ENCODE measurements at regions not wholly inside any gene's neighbourhood (a gene's known extent, or its start where the extent isn't known, plus 50 kb on each side); places are given as distances from the start of the nearest gene placed in this dataset.
"Not testable (repeated sequence)": the region's sequence is repeated elsewhere in the genome, so short reads cannot be mapped to it uniquely, and the experiment has no call there.

- no peaks in the 10 kb centered on the region for H3K4me1 Mint-ChIP-seq (ENCODE audit: low read depth)
- H3K27me3 Mint-ChIP-seq, result no peaks in the 10 kb centered on the region
- no peak overlapping the region for H3K4me3 Mint-ChIP-seq
- no peak overlapping the region for H3K27ac Mint-ChIP-seq
- no peaks in the 10 kb centered on the region for H3K36me3 Mint-ChIP-seq (ENCODE audit: low read depth)
- peaks cover 47% of the 10 kb centered on the region for H3K9me3 Mint-ChIP-seq
These were observed 238.6 kb downstream of the TRIML1 start for GRCh38 chr4:188377816-188378215.

- Mint-ChIP-seq H3K36me3 (ENCODE audit: low read depth) (no peaks in the 10 kb centered on the region), H3K4me3 (no peak overlapping the region), H3K27ac (no peak overlapping the region), H3K4me1 (ENCODE audit: low read depth) (no peaks in the 10 kb centered on the region), H3K9me3 (peaks cover 26% of the 10 kb centered on the region), H3K27me3 (no peaks in the 10 kb centered on the region)
These were observed 243.9 kb downstream of the TRIML1 start for GRCh38 chr4:188383180-188383579.

- H3K4me3 Mint-ChIP-seq, result no peak overlapping the region
- no peaks in the 10 kb centered on the region for H3K4me1 Mint-ChIP-seq (ENCODE audit: low read depth)
- peaks cover 19% of the 10 kb centered on the region for H3K9me3 Mint-ChIP-seq
- no peaks in the 10 kb centered on the region for H3K27me3 Mint-ChIP-seq
- H3K36me3 Mint-ChIP-seq (ENCODE audit: low read depth), result no peaks in the 10 kb centered on the region
- no peak overlapping the region for H3K27ac Mint-ChIP-seq
These were observed 248.0 kb downstream of the TRIML1 start for GRCh38 chr4:188387179-188387791.

- H3K27me3 Mint-ChIP-seq; H3K27ac Mint-ChIP-seq; H3K4me1 Mint-ChIP-seq (ENCODE audit: low read depth); H3K36me3 Mint-ChIP-seq (ENCODE audit: low read depth); H3K4me3 Mint-ChIP-seq: not testable (repeated sequence)
- H3K9me3 Mint-ChIP-seq, result peaks cover 11% of the 10 kb centered on the region
These were observed 252.1 kb downstream of the TRIML1 start for GRCh38 chr4:188391349-188391748.

GRCh38 chr4:188396037-188396436 is 256.8 kb downstream of the TRIML1 start:
- no peaks in the 10 kb centered on the region for H3K27me3 Mint-ChIP-seq
- no peaks in the 10 kb centered on the region for H3K36me3 Mint-ChIP-seq (ENCODE audit: low read depth)
- H3K27ac Mint-ChIP-seq, result no peak overlapping the region
- H3K9me3 Mint-ChIP-seq, result peaks cover 4% of the 10 kb centered on the region
- no peaks in the 10 kb centered on the region for H3K4me1 Mint-ChIP-seq (ENCODE audit: low read depth)
- H3K4me3 Mint-ChIP-seq, result no peak overlapping the region

GRCh38 chr4:188399834-188400233 is 260.6 kb downstream of the TRIML1 start:
- Mint-ChIP-seq H3K27me3 (no peaks in the 10 kb centered on the region), H3K4me3 (no peak overlapping the region)

GRCh38 chr4:188400451-188400850 is 261.2 kb downstream of the TRIML1 start:
- H3K27me3 Mint-ChIP-seq, result no peaks in the 10 kb centered on the region
- H3K9me3 Mint-ChIP-seq, result peaks cover 6% of the 10 kb centered on the region
- H3K27ac Mint-ChIP-seq, result no peak overlapping the region
- no peak overlapping the region for H3K4me3 Mint-ChIP-seq
- H3K36me3 Mint-ChIP-seq (ENCODE audit: low read depth), result no peaks in the 10 kb centered on the region
- H3K4me1 Mint-ChIP-seq (ENCODE audit: low read depth), result no peaks in the 10 kb centered on the region

More at GRCh38 chr4:188399834-188400233, 260.6 kb downstream of the TRIML1 start:
- H3K4me1 Mint-ChIP-seq (ENCODE audit: low read depth), result no peaks in the 10 kb centered on the region
- H3K27ac Mint-ChIP-seq, result no peak overlapping the region
- H3K36me3 Mint-ChIP-seq (ENCODE audit: low read depth), result no peaks in the 10 kb centered on the region
- peaks cover 5% of the 10 kb centered on the region for H3K9me3 Mint-ChIP-seq

GRCh38 chr4:188403272-188403671 is 264.0 kb downstream of the TRIML1 start:
- Mint-ChIP-seq H3K4me3 (no peak overlapping the region), H3K4me1 (ENCODE audit: low read depth) (no peaks in the 10 kb centered on the region), H3K36me3 (ENCODE audit: low read depth) (no peaks in the 10 kb centered on the region), H3K9me3 (peaks cover 6% of the 10 kb centered on the region), H3K27me3 (no peaks in the 10 kb centered on the region), H3K27ac (no peak overlapping the region)

GRCh38 chr4:188405071-188405835 is 266.0 kb downstream of the TRIML1 start:
- not testable (repeated sequence) for H3K4me3 Mint-ChIP-seq; H3K9me3 Mint-ChIP-seq; H3K27me3 Mint-ChIP-seq; H3K27ac Mint-ChIP-seq; H3K36me3 Mint-ChIP-seq (ENCODE audit: low read depth); H3K4me1 Mint-ChIP-seq (ENCODE audit: low read depth)

GRCh38 chr4:188408244-188409030 is 269.2 kb downstream of the TRIML1 start:
- no peaks in the 10 kb centered on the region for H3K36me3 Mint-ChIP-seq (ENCODE audit: low read depth)
- no peak overlapping the region for H3K27ac Mint-ChIP-seq
- peaks cover 14% of the 10 kb centered on the region for H3K9me3 Mint-ChIP-seq
- H3K4me1 Mint-ChIP-seq (ENCODE audit: low read depth), result no peaks in the 10 kb centered on the region
- H3K27me3 Mint-ChIP-seq, result no peaks in the 10 kb centered on the region
- no peak overlapping the region for H3K4me3 Mint-ChIP-seq

- no peaks in the 10 kb centered on the region for H3K4me1 Mint-ChIP-seq (ENCODE audit: low read depth)
- no peak overlapping the region for H3K4me3 Mint-ChIP-seq
- H3K9me3 Mint-ChIP-seq, result peaks cover 9% of the 10 kb centered on the region
- no peak overlapping the region for H3K27ac Mint-ChIP-seq
- no peaks in the 10 kb centered on the region for H3K27me3 Mint-ChIP-seq
- no peaks in the 10 kb centered on the region for H3K36me3 Mint-ChIP-seq (ENCODE audit: low read depth)
These were observed 270.6 kb downstream of the TRIML1 start for GRCh38 chr4:188409851-188410250.

GRCh38 chr4:188411805-188412204 is 272.6 kb downstream of the TRIML1 start:
- H3K4me3 Mint-ChIP-seq, result no peak overlapping the region
- no peaks in the 10 kb centered on the region for H3K4me1 Mint-ChIP-seq (ENCODE audit: low read depth)
- H3K27ac Mint-ChIP-seq, result no peak overlapping the region
- H3K36me3 Mint-ChIP-seq (ENCODE audit: low read depth), result no peaks in the 10 kb centered on the region
- H3K27me3 Mint-ChIP-seq, result no peaks in the 10 kb centered on the region
- peaks cover 17% of the 10 kb centered on the region for H3K9me3 Mint-ChIP-seq

GRCh38 chr4:188412499-188412898 is 273.3 kb downstream of the TRIML1 start:
- Mint-ChIP-seq H3K27ac (no peak overlapping the region), H3K36me3 (ENCODE audit: low read depth) (no peaks in the 10 kb centered on the region), H3K27me3 (no peaks in the 10 kb centered on the region), H3K4me3 (no peak overlapping the region), H3K9me3 (peaks cover 18% of the 10 kb centered on the region), H3K4me1 (ENCODE audit: low read depth) (no peaks in the 10 kb centered on the region)

GRCh38 chr4:188414441-188414840 is 275.2 kb downstream of the TRIML1 start:
- Mint-ChIP-seq H3K27me3 (no peaks in the 10 kb centered on the region), H3K27ac (no peak overlapping the region), H3K9me3 (peaks cover 15% of the 10 kb centered on the region)

GRCh38 chr4:188417181-188417580 is 277.9 kb downstream of the TRIML1 start:
- Mint-ChIP-seq H3K9me3 (peaks cover 15% of the 10 kb centered on the region), H3K36me3 (ENCODE audit: low read depth) (no peaks in the 10 kb centered on the region), H3K4me3 (no peak overlapping the region), H3K27me3 (no peaks in the 10 kb centered on the region), H3K4me1 (ENCODE audit: low read depth) (no peaks in the 10 kb centered on the region), H3K27ac (no peak overlapping the region)

More at GRCh38 chr4:188414441-188414840, 275.2 kb downstream of the TRIML1 start:
- Mint-ChIP-seq H3K4me1 (ENCODE audit: low read depth) (no peaks in the 10 kb centered on the region), H3K36me3 (ENCODE audit: low read depth) (no peaks in the 10 kb centered on the region), H3K4me3 (no peak overlapping the region)
